Transverse colon (tissue), 4 donors: ENCODE measurements at regions not wholly inside any gene's neighbourhood (a gene's known extent, or its start where the extent isn't known, plus 50 kb on each side); places are given as distances from the start of the nearest gene placed in this dataset.

Experiments used
- CTCF ChIP-seq, 5 experiments: fragments of 200-600 bp in 3 of 5; fragments of 450-650 bp in 2 of 5; sonication (generic) in 3 of 5; IDR thresholded peaks; 1 replicate in 2 of 5; 2 replicates in 3 of 5; pipeline ENCODE4 v1.5.1; 2016 to 2017; ENCODE audit warnings: antibody characterized with exemption in 5 of 5, inconsistent platforms in 3 of 5, mild to moderate bottlenecking in 2 of 5, moderate library complexity in 1 of 5
- EP300 ChIP-seq: sonication (generic); formaldehyde crosslinking; IDR thresholded peaks from one replicate; pipeline ENCODE4 v1.6.1; 2017; ENCODE audit warnings: antibody characterized with exemption, low read depth
- POLR2A ChIP-seq: fragments of 450-650 bp; IDR thresholded peaks from one replicate; pipeline ENCODE4 v1.6.1; 2016; ENCODE audit warnings: antibody characterized with exemption, mild to moderate bottlenecking, moderate library complexity
- POLR2AphosphoS5 ChIP-seq, 3 donors: sonication (generic); formaldehyde crosslinking; IDR thresholded peaks; one replicate each; pipeline ENCODE4 v1.6.1; 2016; ENCODE audit warnings: antibody characterized with exemption in 3 of 3

GRCh38 chr3:194081826-194082225 is 54.1 kb upstream of the HES1 start:
- no peak for TF ChIP-seq POLR2A
- TF ChIP-seq CTCF (IDR thresholded peaks at IDR 0.05) = no peak
- TF ChIP-seq POLR2AphosphoS5 (IDR thresholded peaks at IDR 0.05) = no peak
- no peak for TF ChIP-seq EP300
